Stimulated activated CD8-positive, alpha-beta memory T cell treated with anti-CD3 and anti-CD28 coated beads, Interleukin-12 subunit alpha, Interleukin-12 subunit beta, amount 100 ng/mL, for 24 hours (primary cell): ENCODE measurements at regions not wholly inside any gene's neighbourhood (a gene's known extent, or its start where the extent isn't known, plus 50 kb on each side); places are given as distances from the start of the nearest gene placed in this dataset.

Source experiments
- DNase-seq: peaks from one replicate; pipeline ENCODE4 v3.0.0-alpha.2; 2020; ENCODE audit errors: extremely low read depth

GRCh38 chr3:101172516-101172915, 147.9 kb downstream of the IMPG2 start:
- no peak for DNase-seq

- no peak for DNase-seq
These were observed 148.6 kb downstream of the IMPG2 start for GRCh38 chr3:101171681-101172191.

- DNase-seq = no peak
These were observed 149.4 kb downstream of the IMPG2 start for GRCh38 chr3:101170806-101171558.

- no peak for DNase-seq
These were observed 150.2 kb downstream of the IMPG2 start for GRCh38 chr3:101170062-101170771.

- no peak for DNase-seq
These were observed 150.9 kb downstream of the IMPG2 start for GRCh38 chr3:101169516-101169915.

- DNase-seq = no peak
These were observed 153.0 kb downstream of the IMPG2 start for GRCh38 chr3:101167376-101167775.

- no peak for DNase-seq
These were observed 154.2 kb downstream of the IMPG2 start for GRCh38 chr3:101166150-101166549.

GRCh38 chr3:101163554-101163953, 156.8 kb downstream of the IMPG2 start:
- no peak for DNase-seq

- no peak for DNase-seq
These were observed 160.9 kb downstream of the IMPG2 start for GRCh38 chr3:101159478-101159877.

- no peak for DNase-seq
These were observed 162.0 kb downstream of the IMPG2 start for GRCh38 chr3:101158374-101158773.

GRCh38 chr3:101156787-101157345, 163.5 kb downstream of the IMPG2 start:
- DNase-seq = no peak

GRCh38 chr3:101155825-101156224, 162.6 kb upstream of the ABI3BP start:
- DNase-seq = no peak

GRCh38 chr3:101154401-101154800, 161.2 kb upstream of the ABI3BP start:
- no peak for DNase-seq

GRCh38 chr3:101151286-101151913, 158.2 kb upstream of the ABI3BP start:
- no peak for DNase-seq

- no peak for DNase-seq
These were observed 157.3 kb upstream of the ABI3BP start for GRCh38 chr3:101150504-101150903.

GRCh38 chr3:101149707-101150106, 156.5 kb upstream of the ABI3BP start:
- DNase-seq = no peak

GRCh38 chr3:101149251-101149650, 156.0 kb upstream of the ABI3BP start:
- no peak for DNase-seq

GRCh38 chr3:101148001-101148400, 154.8 kb upstream of the ABI3BP start:
- no peak for DNase-seq

- no peak for DNase-seq
These were observed 153.7 kb upstream of the ABI3BP start for GRCh38 chr3:101146946-101147345.

- DNase-seq = no peak
These were observed 150.9 kb upstream of the ABI3BP start for GRCh38 chr3:101144105-101144504.

- DNase-seq = no peak
These were observed 149.8 kb upstream of the ABI3BP start for GRCh38 chr3:101143012-101143411.

GRCh38 chr3:101142160-101142559, 148.9 kb upstream of the ABI3BP start:
- DNase-seq = no peak
